LHCN-M2 (cell line): ENCODE measurements at regions not wholly inside any gene's neighbourhood (a gene's known extent, or its start where the extent isn't known, plus 50 kb on each side); places are given as distances from the start of the nearest gene placed in this dataset.
A peak's percentile ranks its signal among the peaks of the same experiment; 100 is the strongest.

Experiments used
- DNase-seq: peaks from one replicate; pipeline ENCODE4 v3.0.0-alpha.2; 2012; ENCODE audit warnings: low read depth

- no peak for DNase-seq
These were observed 150.6 kb upstream of the ZFHX3 start for GRCh38 chr16:73198481-73198880.

- no peak for DNase-seq
These were observed 149.7 kb upstream of the ZFHX3 start for GRCh38 chr16:73197598-73197997.

- DNase-seq, result peak; percentile 68
These were observed 148.7 kb upstream of the ZFHX3 start for GRCh38 chr16:73196670-73197069.

GRCh38 chr16:73193464-73193863 is 145.5 kb upstream of the ZFHX3 start:
- no peak for DNase-seq

GRCh38 chr16:73192232-73192894 is 144.4 kb upstream of the ZFHX3 start:
- no peak for DNase-seq

- DNase-seq, result no peak
These were observed 143.7 kb upstream of the ZFHX3 start for GRCh38 chr16:73191660-73192046.

GRCh38 chr16:73190688-73191659 is 143.0 kb upstream of the ZFHX3 start:
- no peak for DNase-seq

GRCh38 chr16:73190256-73190655 is 142.3 kb upstream of the ZFHX3 start:
- DNase-seq, result no peak

GRCh38 chr16:73189136-73189535 is 141.2 kb upstream of the ZFHX3 start:
- no peak for DNase-seq

GRCh38 chr16:73186752-73187601 is 139.0 kb upstream of the ZFHX3 start:
- DNase-seq, result no peak

- DNase-seq, result no peak
These were observed 137.8 kb upstream of the ZFHX3 start for GRCh38 chr16:73185737-73186136.

- DNase-seq, result no peak
These were observed 135.7 kb upstream of the ZFHX3 start for GRCh38 chr16:73183611-73184092.

GRCh38 chr16:73179705-73180331 is 131.9 kb upstream of the ZFHX3 start:
- DNase-seq, result no peak

GRCh38 chr16:73177729-73178295 is 129.9 kb upstream of the ZFHX3 start:
- no peak for DNase-seq

GRCh38 chr16:73176577-73177013 is 128.7 kb upstream of the ZFHX3 start:
- peak; percentile 76 for DNase-seq

- DNase-seq, result no peak
These were observed 125.2 kb upstream of the ZFHX3 start for GRCh38 chr16:73172973-73173709.

- DNase-seq, result peak; percentile 77
These were observed 124.5 kb upstream of the ZFHX3 start for GRCh38 chr16:73172241-73172972.

GRCh38 chr16:73171901-73172240 is 123.9 kb upstream of the ZFHX3 start:
- DNase-seq, result no peak

GRCh38 chr16:73171380-73171779 is 123.5 kb upstream of the ZFHX3 start:
- DNase-seq, result no peak
